Endodermal cell (in vitro differentiated cells): ENCODE measurements at regions not wholly inside any gene's neighbourhood (a gene's known extent, or its start where the extent isn't known, plus 50 kb on each side); places are given as distances from the start of the nearest gene placed in this dataset.
A peak's percentile ranks its signal among the peaks of the same experiment; 100 is the strongest.

Experiments
- DNase-seq: peaks from one replicate; pipeline ENCODE4 v3.0.0-alpha.2; 2017
- H3K27ac ChIP-seq: 2 replicates; pipeline ENCODE4 v1.5.1; 2013; ENCODE audit warnings: mild to moderate bottlenecking, low read depth, low read length, moderate library complexity
- H3K27me3 ChIP-seq: 2 replicates; pipeline ENCODE4 v1.6.1; 2013; ENCODE audit warnings: mild to moderate bottlenecking, low read length, moderate library complexity; ENCODE audit not compliant: insufficient read depth, control insufficient read depth, poor library complexity, severe bottlenecking
- H3K36me3 ChIP-seq: 2 replicates; pipeline ENCODE4 v1.7.0; 2013; ENCODE audit warnings: mild to moderate bottlenecking, low read length, moderate library complexity; ENCODE audit not compliant: control insufficient read depth, insufficient read depth
- H3K4me1 ChIP-seq: one replicate; pipeline ENCODE4 v1.7.0; 2013; ENCODE audit warnings: low read length; ENCODE audit not compliant: control insufficient read depth, insufficient read depth
- H3K4me3 ChIP-seq: 2 replicates; pipeline ENCODE4 v1.5.1; 2013; ENCODE audit warnings: mild to moderate bottlenecking, low read length, moderate library complexity
- H3K9ac ChIP-seq: 2 replicates; pipeline ENCODE4 v1.6.1; 2013; ENCODE audit warnings: mild to moderate bottlenecking, low read length, moderate library complexity; ENCODE audit not compliant: poor library complexity, severe bottlenecking; ENCODE audit errors: extremely low read depth
- H3K9me3 ChIP-seq: 2 replicates; pipeline ENCODE4 v1.6.1; 2013; ENCODE audit warnings: mild to moderate bottlenecking, low read length, moderate library complexity; ENCODE audit not compliant: control insufficient read depth
- H3K27ac Mint-ChIP-seq: 2 replicates; pipeline ENCODE4 v1.8.0; 2020; ENCODE audit warnings: mixed read lengths
- H3K27me3 Mint-ChIP-seq: 2 replicates; pipeline ENCODE4 v1.8.0; 2021; ENCODE audit warnings: mild to moderate bottlenecking, mixed read lengths; ENCODE audit not compliant: insufficient read depth
- H3K36me3 Mint-ChIP-seq: 2 replicates; pipeline ENCODE4 v1.8.0; 2020; ENCODE audit warnings: low read depth, mixed read lengths
- H3K4me1 Mint-ChIP-seq: 2 replicates; pipeline ENCODE4 v1.8.0; 2020; ENCODE audit warnings: mixed read lengths
- H3K4me3 Mint-ChIP-seq: 2 replicates; pipeline ENCODE4 v1.8.0; 2020; ENCODE audit warnings: mild to moderate bottlenecking, moderate library complexity, mixed read lengths
- H3K9me3 Mint-ChIP-seq: 2 replicates; pipeline ENCODE4 v1.8.0; 2020; ENCODE audit warnings: mild to moderate bottlenecking, mixed read lengths
- CTCF ChIP-seq: fragments of 200-600 bp; sonication (generic); conservative IDR thresholded peaks from 2 replicates; pipeline ENCODE4 v1.5.0; 2021; ENCODE audit warnings: antibody characterized with exemption, mild to moderate bottlenecking
- WGBS, 2 experiments: methylation state at CpG; one replicate each; pipeline versions ENCODE4 v1.1.5 to v1.1.7; 2013; ENCODE audit warnings: missing lambda C conversion rate in 2 of 2, mixed read lengths in 1 of 2; ENCODE audit not compliant: insufficient coverage in 1 of 2, insufficient read length in 1 of 2; 5-methylcytosine and 5-hydroxymethylcytosine counted together

GRCh38 chrX:40835526-40835925 lies 100.2 kb upstream of the MED14 start:
- 89 to 96% methylated on average over 2 to 7 of the region's 7 CpGs for WGBS, 2 experiments
- Mint-ChIP-seq H3K4me3 (no peak overlapping the region), H3K27ac (no peak overlapping the region), H3K4me1 (no peaks in the 10 kb centered on the region), H3K36me3 (no peaks in the 10 kb centered on the region), H3K27me3 (peaks cover 2% of the 10 kb centered on the region), H3K9me3 (peaks cover 58% of the 10 kb centered on the region)
- Histone ChIP-seq H3K9ac (no peak overlapping the region), H3K9me3 (no peaks in the 10 kb centered on the region), H3K36me3 (no peaks in the 10 kb centered on the region), H3K4me3 (no peak overlapping the region), H3K27ac (no peak overlapping the region), H3K4me1 (no peaks in the 10 kb centered on the region), H3K27me3 (no peaks in the 10 kb centered on the region)
- DNase-seq, result no peak
- no peak for TF ChIP-seq CTCF

- H3K27ac ChIP-seq, result no peak overlapping the region
- H3K27me3 ChIP-seq, result no peaks in the 10 kb centered on the region
- H3K9me3 ChIP-seq, result no peaks in the 10 kb centered on the region
- Mint-ChIP-seq H3K4me1 (no peaks in the 10 kb centered on the region), H3K9me3 (peaks cover 46% of the 10 kb centered on the region), H3K27me3 (no peaks in the 10 kb centered on the region), H3K4me3 (no peak overlapping the region), H3K27ac (no peak overlapping the region), H3K36me3 (peaks cover 9% of the 10 kb centered on the region)
- no peak for TF ChIP-seq CTCF
- no peak overlapping the region for H3K9ac ChIP-seq
- WGBS, 2 experiments, result 80 to 92% methylated on average over 1 to 2 of the region's 2 CpGs
- no peaks in the 10 kb centered on the region for H3K4me1 ChIP-seq
- no peak overlapping the region for H3K4me3 ChIP-seq
- no peaks in the 10 kb centered on the region for H3K36me3 ChIP-seq
- no peak for DNase-seq
Measured at GRCh38 chrX:40843643-40844042, 108.3 kb upstream of the MED14 start.

GRCh38 chrX:40844471-40844870 lies 109.1 kb upstream of the MED14 start:
- Mint-ChIP-seq H3K4me1 (no peaks in the 10 kb centered on the region), H3K9me3 (peaks cover 42% of the 10 kb centered on the region), H3K4me3 (no peak overlapping the region), H3K27me3 (no peaks in the 10 kb centered on the region), H3K27ac (peak overlapping the region; percentile 52), H3K36me3 (peaks cover 9% of the 10 kb centered on the region)
- no peak for TF ChIP-seq CTCF
- WGBS, 2 experiments, result 65% methylated on average over 2 of the region's 2 CpGs; no CpG with 5 or more reads in 1 of the 2 experiments
- Histone ChIP-seq H3K27ac (peak overlapping the region; percentile 95), H3K9ac (no peak overlapping the region), H3K4me3 (no peak overlapping the region), H3K9me3 (no peaks in the 10 kb centered on the region), H3K36me3 (no peaks in the 10 kb centered on the region), H3K4me1 (no peaks in the 10 kb centered on the region), H3K27me3 (no peaks in the 10 kb centered on the region)
- DNase-seq, result no peak
